ENCODE measurements at regions not wholly inside any gene's neighbourhood (a gene's known extent, or its start where the extent isn't known, plus 50 kb on each side); places are given as distances from the start of the nearest gene placed in this dataset.

- intact Hi-C loops (cut with DNase I), result no loop called here
- no peak for ATAC-seq
- Histone ChIP-seq H3K36me3 (ENCODE audit: insufficient read depth in 1 of 2, low read depth in 1 of 2) (no peaks in the 10 kb centered on the region), H3K27ac (no peak overlapping the region), H3K4me1 (no peaks in the 10 kb centered on the region), H3K9me3 (no peaks in the 10 kb centered on the region), H3K27me3 (ENCODE audit: insufficient read depth in 3 of 3, low read length in 2 of 3) (peaks cover 0 to 7% (median 0%) of the 10 kb centered on the region in 3 donors), H3K4me3 (no peak overlapping the region)
- DNase-seq, result no peak
- TF ChIP-seq CTCF (IDR thresholded peaks at IDR 0.05), result no peak
- WGBS, 3 donors, result 70 to 75% (median 72%) methylated on average over 14 of the region's 14 CpGs
These were observed 74.4 kb downstream of the TMEM18 start for GRCh38 chr2:602571-603359.

GRCh38 chr2:601806-602455, 75.3 kb downstream of the TMEM18 start:
- H3K27ac ChIP-seq, result no peak overlapping the region
- DNase-seq (no peak), ATAC-seq (no peak)
- H3K36me3 ChIP-seq (ENCODE audit: insufficient read depth in 1 of 2, low read depth in 1 of 2), result no peaks in the 10 kb centered on the region
- TF ChIP-seq CTCF (IDR thresholded peaks at IDR 0.05), result no peak
- H3K4me3 ChIP-seq, result no peak overlapping the region
- intact Hi-C loops (cut with DNase I), result no loop called here
- no peaks in the 10 kb centered on the region for H3K27me3 ChIP-seq (ENCODE audit: insufficient read depth in 3 of 3, low read length in 2 of 3)
- H3K9me3 ChIP-seq, result no peaks in the 10 kb centered on the region
- H3K4me1 ChIP-seq, result no peaks in the 10 kb centered on the region
- WGBS, 3 donors, result 82 to 86% (median 85%) methylated on average over 29 of the region's 29 CpGs

GRCh38 chr2:601387-601698, 75.9 kb downstream of the TMEM18 start:
- DNase-seq, result no peak
- no peak for ATAC-seq
- H3K4me1 ChIP-seq, result no peaks in the 10 kb centered on the region
- H3K36me3 ChIP-seq (ENCODE audit: insufficient read depth in 1 of 2, low read depth in 1 of 2), result no peaks in the 10 kb centered on the region
- 78 to 87% (median 80%) methylated on average over 10 of the region's 10 CpGs for WGBS, 3 donors
- no peak for TF ChIP-seq CTCF (IDR thresholded peaks at IDR 0.05)
- no peak overlapping the region for H3K4me3 ChIP-seq
- H3K9me3 ChIP-seq, result no peaks in the 10 kb centered on the region
- intact Hi-C loops (cut with DNase I), result no loop called here
- H3K27me3 ChIP-seq (ENCODE audit: insufficient read depth in 3 of 3, low read length in 2 of 3), result no peaks in the 10 kb centered on the region
- H3K27ac ChIP-seq, result no peak overlapping the region

GRCh38 chr2:600542-601386, 76.4 kb downstream of the TMEM18 start:
- intact Hi-C loops (cut with DNase I), result no loop called here
- DNase-seq (no peak), ATAC-seq (no peak)
- 77 to 84% (median 84%) methylated on average over 23 of the region's 23 CpGs for WGBS, 3 donors
- Histone ChIP-seq H3K4me1 (no peaks in the 10 kb centered on the region), H3K27me3 (ENCODE audit: insufficient read depth in 3 of 3, low read length in 2 of 3) (no peaks in the 10 kb centered on the region), H3K4me3 (no peak overlapping the region), H3K9me3 (no peaks in the 10 kb centered on the region), H3K27ac (no peak overlapping the region), H3K36me3 (ENCODE audit: insufficient read depth in 1 of 2, low read depth in 1 of 2) (no peaks in the 10 kb centered on the region)
- TF ChIP-seq CTCF (IDR thresholded peaks at IDR 0.05), result no peak
